H9 (cell line): ENCODE measurements at regions not wholly inside any gene's neighbourhood (a gene's known extent, or its start where the extent isn't known, plus 50 kb on each side); places are given as distances from the start of the nearest gene placed in this dataset.

Source experiments
- DNase-seq: peaks from one replicate; pipeline ENCODE4 v3.0.0-alpha.2; 2017
- H2AFZ ChIP-seq: one replicate; pipeline ENCODE4 v1.6.1; 2013; ENCODE audit warnings: mild to moderate bottlenecking, low read length, control low read depth, moderate library complexity
- H2AK5ac ChIP-seq: 2 replicates; pipeline ENCODE4 v1.6.1; 2013; ENCODE audit warnings: low read length, control low read depth, mixed read lengths; ENCODE audit not compliant: insufficient read length
- H2BK120ac ChIP-seq: one replicate; pipeline ENCODE4 v1.6.1; 2013; ENCODE audit warnings: low read depth, mild to moderate bottlenecking, low read length, control low read depth, inconsistent platforms; ENCODE audit not compliant: poor library complexity, severe bottlenecking
- H2BK12ac ChIP-seq: 2 replicates; pipeline ENCODE4 v1.6.1; 2013; ENCODE audit warnings: low read length, control low read depth, mixed read lengths, low read depth; ENCODE audit not compliant: insufficient read length
- H2BK15ac ChIP-seq: 2 replicates; pipeline ENCODE4 v1.6.1; 2013; ENCODE audit warnings: low read depth, low read length, control low read depth
- H2BK20ac ChIP-seq: one replicate; pipeline ENCODE4 v1.6.1; 2013; ENCODE audit warnings: low read depth, mild to moderate bottlenecking, low read length, control low read depth, inconsistent platforms; ENCODE audit not compliant: poor library complexity, severe bottlenecking
- H2BK5ac ChIP-seq: 2 replicates; pipeline ENCODE4 v1.6.1; 2013; ENCODE audit warnings: low read length, control low read depth, mixed read lengths; ENCODE audit not compliant: insufficient read length
- H3K14ac ChIP-seq: 2 replicates; pipeline ENCODE4 v1.6.1; 2013; ENCODE audit warnings: low read length, control low read depth; ENCODE audit not compliant: insufficient read depth
- H3K18ac ChIP-seq: 2 replicates; pipeline ENCODE4 v1.6.1; 2013; ENCODE audit warnings: low read depth, mild to moderate bottlenecking, mixed read lengths, low read length, control low read depth; ENCODE audit not compliant: insufficient read length
- H3K23ac ChIP-seq: 2 replicates; pipeline ENCODE4 v1.6.1; 2013; ENCODE audit warnings: low read length, control low read depth, mixed read lengths, low read depth; ENCODE audit not compliant: insufficient read length
- H3K23me2 ChIP-seq: 2 replicates; pipeline ENCODE4 v1.6.1; 2013; ENCODE audit warnings: low read depth, mild to moderate bottlenecking, mixed read lengths, low read length, control low read depth; ENCODE audit not compliant: insufficient read length, poor library complexity, severe bottlenecking
- H3K27ac ChIP-seq: 2 replicates; pipeline ENCODE4 v1.5.1; 2013; ENCODE audit warnings: low read length, control low read depth, mixed read lengths, low read depth; ENCODE audit not compliant: insufficient read length
- H3K27me3 ChIP-seq: 2 replicates; pipeline ENCODE4 v1.6.1; 2013; ENCODE audit warnings: low read length, control low read depth, inconsistent platforms; ENCODE audit not compliant: insufficient read depth
- H3K4ac ChIP-seq: 2 replicates; pipeline ENCODE4 v1.6.1; 2013; ENCODE audit warnings: low read depth, mild to moderate bottlenecking, control low read depth, inconsistent platforms, low read length, moderate library complexity
- H3K4me1 ChIP-seq: 2 replicates; pipeline ENCODE4 v1.6.1; 2013; ENCODE audit warnings: low read length, control low read depth, inconsistent platforms; ENCODE audit not compliant: insufficient read depth
- H3K4me2 ChIP-seq: 2 replicates; pipeline ENCODE4 v1.6.1; 2013; ENCODE audit warnings: low read length, control low read depth, mixed read lengths; ENCODE audit not compliant: insufficient read length, insufficient read depth
- H3K56ac ChIP-seq: 2 replicates; pipeline ENCODE4 v1.6.1; 2013; ENCODE audit warnings: low read depth, mild to moderate bottlenecking, mixed read lengths, low read length, control low read depth; ENCODE audit not compliant: insufficient read length
- H3K79me1 ChIP-seq: 2 replicates; pipeline ENCODE4 v1.6.1; 2013; ENCODE audit warnings: low read depth, mild to moderate bottlenecking, moderate library complexity, low read length, control low read depth, inconsistent platforms; ENCODE audit not compliant: insufficient read depth, poor library complexity, severe bottlenecking
- H3K79me2 ChIP-seq: 2 replicates; pipeline ENCODE4 v1.6.1; 2013; ENCODE audit warnings: low read length, control low read depth, inconsistent platforms; ENCODE audit not compliant: insufficient read depth
- H3K9ac ChIP-seq: 2 replicates; pipeline ENCODE4 v1.6.1; 2013; ENCODE audit warnings: low read length, control low read depth, mixed read lengths; ENCODE audit not compliant: insufficient read length; ENCODE audit errors: extremely low read depth
- H3K9me3 ChIP-seq: one replicate; pipeline ENCODE4 v1.6.1; 2013; ENCODE audit warnings: low read depth, low read length, inconsistent platforms; ENCODE audit not compliant: control insufficient read depth
- H3T11ph ChIP-seq: one replicate; pipeline ENCODE4 v1.6.1; 2013; ENCODE audit warnings: mild to moderate bottlenecking, low read length, control low read depth, inconsistent platforms
- H4K20me1 ChIP-seq: one replicate; pipeline ENCODE4 v1.6.1; 2013; ENCODE audit not compliant: control insufficient read depth, insufficient read length, insufficient read depth
- H4K5ac ChIP-seq: 2 replicates; pipeline ENCODE4 v1.6.1; 2013; ENCODE audit warnings: low read depth, mild to moderate bottlenecking, mixed read lengths, low read length, control low read depth; ENCODE audit not compliant: insufficient read length
- H4K8ac ChIP-seq: replicated peaks from 2 replicates; pipeline ENCODE4 v1.6.1; 2013; ENCODE audit warnings: low read length, control low read depth, mixed read lengths, low read depth; ENCODE audit not compliant: insufficient read length
- H4K91ac ChIP-seq: 2 replicates; pipeline ENCODE4 v1.6.1; 2013; ENCODE audit warnings: low read depth, mild to moderate bottlenecking, moderate library complexity, mixed read lengths, low read length, control low read depth; ENCODE audit not compliant: insufficient read length
- H3K27ac Mint-ChIP-seq, 3 experiments: 2 replicates in 2 of 3; 3 replicates in 1 of 3; pipeline ENCODE4 v1.8.0; 2020 to 2021; ENCODE audit warnings: mixed read lengths in 3 of 3, mild to moderate bottlenecking in 1 of 3, moderate library complexity in 1 of 3
- H3K27me3 Mint-ChIP-seq: 2 replicates; pipeline ENCODE4 v1.8.0; 2021; ENCODE audit warnings: low read depth, mild to moderate bottlenecking, moderate library complexity, mixed read lengths
- H3K36me3 Mint-ChIP-seq, 3 experiments: 2 replicates in 2 of 3; 3 replicates in 1 of 3; pipeline ENCODE4 v1.8.0; 2020 to 2021; ENCODE audit warnings: low read depth in 3 of 3, mixed read lengths in 3 of 3; ENCODE audit not compliant: insufficient read depth in 1 of 3
- H3K4me1 Mint-ChIP-seq, 2 experiments: 2 replicates each; pipeline ENCODE4 v1.8.0; 2020; ENCODE audit warnings: mixed read lengths in 2 of 2
- H3K4me3 Mint-ChIP-seq, 2 experiments: 2 replicates in 1 of 2; 3 replicates in 1 of 2; pipeline ENCODE4 v1.8.0; 2020 to 2021; ENCODE audit warnings: mild to moderate bottlenecking in 2 of 2, mixed read lengths in 2 of 2, moderate library complexity in 1 of 2
- H3K9me3 Mint-ChIP-seq, 2 experiments: 2 replicates in 1 of 2; 3 replicates in 1 of 2; pipeline ENCODE4 v1.8.0; 2020; ENCODE audit warnings: mild to moderate bottlenecking in 2 of 2, mixed read lengths in 2 of 2, moderate library complexity in 1 of 2
- CTCF ChIP-seq: fragments of 200-600 bp; sonication (generic); conservative IDR thresholded peaks from 3 replicates; pipeline ENCODE4 v1.8.0; 2021; ENCODE audit warnings: antibody characterized with exemption, mild to moderate bottlenecking
- WGBS: extraction: QIAGEN DNeasy Blood & Tissue Kit; methylation state at CpG from one replicate; pipeline ENCODE4 v1.1.7; 2013; ENCODE audit warnings: missing lambda C conversion rate, low lambda C conversion rate, mixed read lengths; ENCODE audit not compliant: insufficient read length; ENCODE audit errors: extremely low coverage; 5-methylcytosine and 5-hydroxymethylcytosine counted together

- Histone ChIP-seq H2BK12ac (no peak overlapping the region), H2AK5ac (no peak overlapping the region), H3K56ac (no peak overlapping the region), H3K18ac (no peak overlapping the region), H3K14ac (no peak overlapping the region), H3K23me2 (no peaks in the 10 kb centered on the region), H4K91ac (no peak overlapping the region), H3K4ac (no peak overlapping the region), H3T11ph (no peak overlapping the region), H2AFZ (no peak overlapping the region), H4K8ac (no peak overlapping the region), H4K20me1 (no peaks in the 10 kb centered on the region), H3K4me2 (no peak overlapping the region), H3K79me1 (no peaks in the 10 kb centered on the region), H3K9ac (no peak overlapping the region), H2BK120ac (no peak overlapping the region), H2BK5ac (no peak overlapping the region), H3K27me3 (no peaks in the 10 kb centered on the region), H3K4me1 (no peaks in the 10 kb centered on the region; the same call in 1 of the 2 replicates), H3K27ac (no peak overlapping the region), H2BK20ac (no peak overlapping the region), H3K79me2 (no peaks in the 10 kb centered on the region), H3K23ac (no peak overlapping the region), H2BK15ac (no peak overlapping the region), H3K9me3 (no peaks in the 10 kb centered on the region), H4K5ac (no peak overlapping the region)
- H3K4me1 Mint-ChIP-seq, result peaks cover 8 to 13% of the 10 kb centered on the region in 2 experiments
- no peak for TF ChIP-seq CTCF
- H3K9me3 Mint-ChIP-seq, result no peaks in the 10 kb centered on the region
- H3K27ac Mint-ChIP-seq, result 0 out of 7 replicates have a peak overlapping the region, but pooled peaks of 1 of the 3 experiments have one; percentile 13
- no peak for DNase-seq
- H3K27me3 Mint-ChIP-seq, result peaks cover 2% of the 10 kb centered on the region; the same call in 1 of the 2 replicates
- H3K4me3 Mint-ChIP-seq, result no peak overlapping the region
- no peaks in the 10 kb centered on the region for H3K36me3 Mint-ChIP-seq
- no CpG with 5 or more reads among the region's 2 CpGs for WGBS
These were observed 147.2 kb upstream of the JUN start for GRCh38 chr1:58931024-58931423.
